NCI-H1930 (cell line): ENCODE measurements at regions not wholly inside any gene's neighbourhood (a gene's known extent, or its start where the extent isn't known, plus 50 kb on each side); places are given as distances from the start of the nearest gene placed in this dataset.
A peak's percentile ranks its signal among the peaks of the same experiment; 100 is the strongest.
"Not testable (repeated sequence)": the region's sequence is repeated elsewhere in the genome, so short reads cannot be mapped to it uniquely, and the experiment has no call there.

Experiments used
- DNase-seq, 2 experiments: peaks; one replicate each; lab custom pipeline; 2025; lab: John Stamatoyannopoulos, UW

GRCh38 chr2:48220501-48220900 lies 94.0 kb upstream of the FOXN2 start:
- DNase-seq = no peak

GRCh38 chr2:48221846-48222516 lies 92.5 kb upstream of the FOXN2 start:
- DNase-seq = peak in 1 of 2 experiments; percentile 28

GRCh38 chr2:48227617-48228344 lies 86.7 kb upstream of the FOXN2 start:
- no peak for DNase-seq

- DNase-seq = no peak
Measured at GRCh38 chr2:48228345-48228684, 86.2 kb upstream of the FOXN2 start.

- DNase-seq = no peak
Measured at GRCh38 chr2:48229063-48229462, 85.4 kb upstream of the FOXN2 start.

- no peak for DNase-seq
Measured at GRCh38 chr2:48230834-48231233, 83.6 kb upstream of the FOXN2 start.

GRCh38 chr2:48232351-48232750 lies 82.1 kb upstream of the FOXN2 start:
- no peak for DNase-seq

- no peak for DNase-seq
Measured at GRCh38 chr2:48233005-48233404, 81.5 kb upstream of the FOXN2 start.

GRCh38 chr2:48233824-48234223 lies 80.7 kb upstream of the FOXN2 start:
- DNase-seq = not testable (repeated sequence)

GRCh38 chr2:48235076-48235475 lies 79.4 kb upstream of the FOXN2 start:
- DNase-seq = peak; percentile 84 to 85

- no peak for DNase-seq
Measured at GRCh38 chr2:48238381-48238780, 76.1 kb upstream of the FOXN2 start.

- no peak for DNase-seq
Measured at GRCh38 chr2:48240912-48241311, 73.6 kb upstream of the FOXN2 start.

- DNase-seq = no peak
Measured at GRCh38 chr2:48247206-48247605, 67.3 kb upstream of the FOXN2 start.

- no peak for DNase-seq
Measured at GRCh38 chr2:48248251-48248933, 66.1 kb upstream of the FOXN2 start.

GRCh38 chr2:48249025-48249424 lies 65.5 kb upstream of the FOXN2 start:
- no peak for DNase-seq

- DNase-seq = no peak
Measured at GRCh38 chr2:48249631-48250473, 64.6 kb upstream of the FOXN2 start.

GRCh38 chr2:48250474-48250844 lies 64.0 kb upstream of the FOXN2 start:
- no peak for DNase-seq

- no peak for DNase-seq
Measured at GRCh38 chr2:48250943-48251342, 63.5 kb upstream of the FOXN2 start.

- DNase-seq = no peak
Measured at GRCh38 chr2:48251437-48252148, 62.9 kb upstream of the FOXN2 start.

- no peak for DNase-seq
Measured at GRCh38 chr2:48253301-48253700, 61.2 kb upstream of the FOXN2 start.

GRCh38 chr2:48254839-48255238 lies 59.6 kb upstream of the FOXN2 start:
- no peak for DNase-seq

- no peak for DNase-seq
Measured at GRCh38 chr2:48257456-48257855, 57.0 kb upstream of the FOXN2 start.
